ENCODE measurements at regions not wholly inside any gene's neighbourhood (a gene's known extent, or its start where the extent isn't known, plus 50 kb on each side); places are given as distances from the start of the nearest gene placed in this dataset.
A peak's percentile ranks its signal among the peaks of the same experiment; 100 is the strongest.

- no peaks in the 10 kb centered on the region for H3K36me3 ChIP-seq (ENCODE audit: control insufficient read depth in 2 of 2, extremely low read depth in 1 of 2, insufficient read depth in 2 of 2, low read length in 2 of 2)
- TF ChIP-seq FOS (IDR thresholded peaks at IDR 0.05; ENCODE audit: borderline replicate concordance, insufficient read depth, low read length): peak; percentile 49
- TF ChIP-seq GATA2 (IDR thresholded peaks at IDR 0.05; ENCODE audit: insufficient read depth, insufficient read length, low read depth, low read length): peak; percentile 85
- no peak for TF ChIP-seq MAX (IDR thresholded peaks at IDR 0.05; ENCODE audit: insufficient read depth, insufficient read length)
- no peak for TF ChIP-seq JUN (IDR thresholded peaks at IDR 0.05; ENCODE audit: borderline replicate concordance, insufficient read depth, insufficient read length, low read depth)
- TF ChIP-seq MYC (IDR thresholded peaks at IDR 0.05; ENCODE audit: low read depth, low read length): no peak
- no peak for TF ChIP-seq EZH2 (IDR thresholded peaks at IDR 0.05; ENCODE audit: borderline replicate concordance, low read depth, low read length, severe bottlenecking)
- TF ChIP-seq POLR2AphosphoS5 (IDR thresholded peaks at IDR 0.05; ENCODE audit: insufficient read depth, low read depth, low read length): peak; percentile 23
- TF ChIP-seq POLR2A (IDR thresholded peaks at IDR 0.05; ENCODE audit: low read depth, low read length): no peak
- TF ChIP-seq, protein P1, sequence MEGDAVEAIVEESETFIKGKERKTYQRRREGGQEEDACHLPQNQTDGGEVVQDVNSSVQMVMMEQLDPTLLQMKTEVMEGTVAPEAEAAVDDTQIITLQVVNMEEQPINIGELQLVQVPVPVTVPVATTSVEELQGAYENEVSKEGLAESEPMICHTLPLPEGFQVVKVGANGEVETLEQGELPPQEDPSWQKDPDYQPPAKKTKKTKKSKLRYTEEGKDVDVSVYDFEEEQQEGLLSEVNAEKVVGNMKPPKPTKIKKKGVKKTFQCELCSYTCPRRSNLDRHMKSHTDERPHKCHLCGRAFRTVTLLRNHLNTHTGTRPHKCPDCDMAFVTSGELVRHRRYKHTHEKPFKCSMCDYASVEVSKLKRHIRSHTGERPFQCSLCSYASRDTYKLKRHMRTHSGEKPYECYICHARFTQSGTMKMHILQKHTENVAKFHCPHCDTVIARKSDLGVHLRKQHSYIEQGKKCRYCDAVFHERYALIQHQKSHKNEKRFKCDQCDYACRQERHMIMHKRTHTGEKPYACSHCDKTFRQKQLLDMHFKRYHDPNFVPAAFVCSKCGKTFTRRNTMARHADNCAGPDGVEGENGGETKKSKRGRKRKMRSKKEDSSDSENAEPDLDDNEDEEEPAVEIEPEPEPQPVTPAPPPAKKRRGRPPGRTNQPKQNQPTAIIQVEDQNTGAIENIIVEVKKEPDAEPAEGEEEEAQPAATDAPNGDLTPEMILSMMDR (IDR thresholded peaks at IDR 0.05; ENCODE audit: extremely low read depth in 1 of 2, insufficient read depth in 1 of 2, low read depth in 1 of 2, low read length in 2 of 2): no peak
- peak overlapping the region; percentile 44 for H3K4me2 ChIP-seq (ENCODE audit: insufficient read depth, low read length)
- no TSS peak for BruUV-seq (replicated peaks)
- H3K4me1 ChIP-seq (ENCODE audit: control insufficient read depth, extremely low read depth, insufficient read depth, low read length): peaks cover 22% of the 10 kb centered on the region
- intact Hi-C loops (cut with micrococcal nuclease) (no loop called here), dilution Hi-C loops (cut with MboI; ENCODE audit: extremely low pct_ligation_motif_present, low sequenced_read_pairs) (no loop called here)
- DNase-seq (ENCODE audit: low read depth, low spot score) (peak; percentile 59), FAIRE-seq (peak; percentile 80)
- H4K20me1 ChIP-seq (replicated peaks; ENCODE audit: control insufficient read depth, extremely low read depth, insufficient read depth, low read length): no peaks in the 10 kb centered on the region
- POLR2A ChIA-PET: no interaction called here
- no peaks in the 10 kb centered on the region for H3K9me3 ChIP-seq (replicated peaks; ENCODE audit: control insufficient read depth, insufficient read depth, low read length)
- no peak overlapping the region for H3K4me3 ChIP-seq (replicated peaks in 1 of 3; ENCODE audit: insufficient read depth in 1 of 3, low read depth in 1 of 3, low read length in 3 of 3)
- no peaks in the 10 kb centered on the region for H3K9me1 ChIP-seq (replicated peaks; ENCODE audit: control insufficient read depth, extremely low read depth, insufficient read depth, low read length)
- peak overlapping the region; percentile 87 for H2AFZ ChIP-seq (ENCODE audit: low read depth, low read length)
- no peaks in the 10 kb centered on the region for H3K27me3 ChIP-seq (ENCODE audit: control insufficient read depth in 2 of 2, insufficient read depth in 2 of 2, low read length in 2 of 2)
- CTCF ChIA-PET: no interaction called here
- no peaks in the 10 kb centered on the region for H3K79me2 ChIP-seq (ENCODE audit: control insufficient read depth, insufficient read depth, low read length)
- H3K27ac ChIP-seq (ENCODE audit: insufficient read depth, low read depth, low read length): no peak overlapping the region
- H3K9ac ChIP-seq (replicated peaks; ENCODE audit: extremely low read depth, insufficient read depth, low read length): no peak overlapping the region
Measured at GRCh38 chr9:13804532-13804931, 509.4 kb downstream of the NFIB start.

Measured in endothelial cell of umbilical vein (primary cell).